ENCODE measurements at regions not wholly inside any gene's neighbourhood (a gene's known extent, or its start where the extent isn't known, plus 50 kb on each side); places are given as distances from the start of the nearest gene placed in this dataset.

GRCh38 chr2:126579868-126580267 is 76.1 kb upstream of the GYPC start:
- H3K4me3 ChIP-seq (replicated peaks in 1 of 2; ENCODE audit: low read depth in 2 of 2, low read length in 2 of 2), result no peak overlapping the region
- no peak for TF ChIP-seq CTCF (IDR thresholded peaks at IDR 0.05; ENCODE audit: low read depth, low read length)
- DNase-seq (ENCODE audit: low read depth in 2 of 2), result no peak

GRCh38 chr2:126586317-126586716 is 69.6 kb upstream of the GYPC start:
- DNase-seq (ENCODE audit: low read depth in 2 of 2), result no peak
- no peak overlapping the region for H3K4me3 ChIP-seq (replicated peaks in 1 of 2; ENCODE audit: low read depth in 2 of 2, low read length in 2 of 2)
- TF ChIP-seq CTCF (IDR thresholded peaks at IDR 0.05; ENCODE audit: low read depth, low read length), result no peak

- H3K4me3 ChIP-seq (replicated peaks in 1 of 2; ENCODE audit: low read depth in 2 of 2, low read length in 2 of 2), result no peak overlapping the region
- no peak for DNase-seq (ENCODE audit: low read depth in 2 of 2)
- TF ChIP-seq CTCF (IDR thresholded peaks at IDR 0.05; ENCODE audit: low read depth, low read length), result no peak
Observed at GRCh38 chr2:126599062-126599461, 56.9 kb upstream of the GYPC start.

GRCh38 chr2:126600742-126601141 is 55.2 kb upstream of the GYPC start:
- no peak for TF ChIP-seq CTCF (IDR thresholded peaks at IDR 0.05; ENCODE audit: low read depth, low read length)
- no peak for DNase-seq (ENCODE audit: low read depth in 2 of 2)
- H3K4me3 ChIP-seq (replicated peaks in 1 of 2; ENCODE audit: low read depth in 2 of 2, low read length in 2 of 2), result no peak overlapping the region

GRCh38 chr2:126602334-126602733 is 53.6 kb upstream of the GYPC start:
- DNase-seq (ENCODE audit: low read depth in 2 of 2), result no peak
- TF ChIP-seq CTCF (IDR thresholded peaks at IDR 0.05; ENCODE audit: low read depth, low read length), result no peak
- H3K4me3 ChIP-seq (replicated peaks in 1 of 2; ENCODE audit: low read depth in 2 of 2, low read length in 2 of 2), result no peak overlapping the region
